Fibroblast of lung (primary cell): ENCODE measurements at regions not wholly inside any gene's neighbourhood (a gene's known extent, or its start where the extent isn't known, plus 50 kb on each side); places are given as distances from the start of the nearest gene placed in this dataset.
A peak's percentile ranks its signal among the peaks of the same experiment; 100 is the strongest.

Experiments used
- DNase-seq, 2 donors: peaks; one replicate each; pipeline versions ENCODE4 v3.0.0 to v3.0.0-alpha.2; 2010; ENCODE audit warnings: low read depth in 2 of 2
- H2AFZ ChIP-seq: 2 replicates; pipeline ENCODE4 v1.5.1; 2012; ENCODE audit warnings: low read length, control low read depth, inconsistent platforms
- H3K27ac ChIP-seq: 2 replicates; pipeline ENCODE4 v1.5.1; 2011; ENCODE audit warnings: low read length, control low read depth; ENCODE audit not compliant: insufficient read depth
- H3K27me3 ChIP-seq: 2 replicates; pipeline ENCODE4 v1.5.1; 2011; ENCODE audit warnings: mild to moderate bottlenecking, low read length; ENCODE audit not compliant: control insufficient read depth, insufficient read depth
- H3K36me3 ChIP-seq: 2 replicates; pipeline ENCODE4 v1.5.1; 2011; ENCODE audit warnings: low read length; ENCODE audit not compliant: control insufficient read depth, insufficient read depth
- H3K4me1 ChIP-seq: 2 replicates; pipeline ENCODE4 v1.5.1; 2011; ENCODE audit warnings: low read length; ENCODE audit not compliant: control insufficient read depth, insufficient read depth; ENCODE audit errors: extremely low read depth
- H3K4me2 ChIP-seq: 2 replicates; pipeline ENCODE4 v1.5.1; 2011; ENCODE audit warnings: low read length, control low read depth; ENCODE audit not compliant: insufficient read depth; ENCODE audit errors: extremely low read depth
- H3K4me3 ChIP-seq, 4 experiments: fragments of 200-600 bp in 1 of 4; sonication (generic) in 1 of 4; replicated peaks in 1 of 4; 2 replicates each; pipeline ENCODE4 v1.5.1; 2011 to 2016; ENCODE audit warnings: low read length in 4 of 4, low read depth in 3 of 4, mild to moderate bottlenecking in 3 of 4, control low read depth in 2 of 4, inconsistent platforms in 1 of 4, mixed read lengths in 1 of 4; ENCODE audit not compliant: insufficient read depth in 1 of 4; ENCODE audit errors: control extremely low read depth in 1 of 4
- H3K79me2 ChIP-seq: 2 replicates; pipeline ENCODE4 v1.5.1; 2012; ENCODE audit warnings: mild to moderate bottlenecking, low read length, inconsistent platforms; ENCODE audit not compliant: control insufficient read depth, insufficient read depth
- H3K9ac ChIP-seq: 2 replicates; pipeline ENCODE4 v1.5.1; 2011; ENCODE audit warnings: mild to moderate bottlenecking, low read length, control low read depth; ENCODE audit not compliant: insufficient read depth
- H3K9me3 ChIP-seq: 2 replicates; pipeline ENCODE4 v1.5.1; 2012; ENCODE audit warnings: low read depth, low read length; ENCODE audit not compliant: control insufficient read depth, insufficient read depth
- H4K20me1 ChIP-seq: 2 replicates; pipeline ENCODE4 v1.5.1; 2011; ENCODE audit warnings: low read length; ENCODE audit not compliant: control insufficient read depth, insufficient read depth; ENCODE audit errors: extremely low read depth
- CTCF ChIP-seq, 2 donors: IDR thresholded peaks in 1 of 2; conservative IDR thresholded peaks in 1 of 2; 1 replicate in 1 of 2; 2 replicates in 1 of 2; pipeline ENCODE4 v1.5.1; 2011 to 2012; ENCODE audit warnings: low read length in 2 of 2, control low read depth in 1 of 2, inconsistent platforms in 1 of 2, low read depth in 1 of 2, mild to moderate bottlenecking in 1 of 2
- EZH2 ChIP-seq: IDR thresholded peaks from 2 replicates; pipeline ENCODE4 v1.5.1; 2012; ENCODE audit warnings: low read length, control low read depth, mild to moderate bottlenecking; ENCODE audit errors: missing control alignments

GRCh38 chr16:64841482-64841881, 280.4 kb downstream of the CDH11 start:
- H3K27me3 ChIP-seq = no peaks in the 10 kb centered on the region
- no peaks in the 10 kb centered on the region for H4K20me1 ChIP-seq
- TF ChIP-seq EZH2 (no peak), CTCF (conservative IDR thresholded peaks at IDR 0.05 in 1 of 2, IDR thresholded peaks at IDR 0.05 in 1 of 2; ENCODE audit: low read depth in 1 of 2, low read length in 2 of 2) (no peak)
- no peak for DNase-seq
- no peak overlapping the region for H2AFZ ChIP-seq
- no peaks in the 10 kb centered on the region for H3K36me3 ChIP-seq
- no peaks in the 10 kb centered on the region for H3K79me2 ChIP-seq
- H3K9ac ChIP-seq = no peak overlapping the region
- H3K4me2 ChIP-seq = no peak overlapping the region
- no peak overlapping the region for H3K27ac ChIP-seq
- H3K4me1 ChIP-seq = no peaks in the 10 kb centered on the region
- no peaks in the 10 kb centered on the region for H3K9me3 ChIP-seq
- H3K4me3 ChIP-seq = no peak overlapping the region

DNA sequence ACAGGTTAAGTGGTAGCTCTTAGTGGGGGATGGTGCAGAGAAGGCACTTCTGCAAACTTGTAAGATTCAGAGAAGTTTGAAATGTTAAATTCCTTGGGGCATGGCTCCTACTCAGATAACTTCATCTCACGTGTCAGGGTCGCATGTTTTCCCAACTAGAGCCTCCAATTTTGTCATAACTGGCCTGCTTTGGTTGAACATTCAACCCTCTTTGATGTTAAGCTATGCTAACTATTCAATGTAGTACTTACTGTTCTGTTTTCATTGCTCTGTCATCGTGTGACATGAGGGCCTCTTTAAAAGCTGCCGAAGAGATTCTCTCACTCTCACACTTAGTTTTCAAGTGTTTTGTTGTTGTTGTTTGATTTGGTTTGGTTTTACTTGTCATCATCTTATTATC, 280.8 kb downstream of the CDH11 start:
- no peaks in the 10 kb centered on the region for H3K79me2 ChIP-seq
- H3K9me3 ChIP-seq = no peaks in the 10 kb centered on the region
- H3K27me3 ChIP-seq = no peaks in the 10 kb centered on the region
- no peaks in the 10 kb centered on the region for H4K20me1 ChIP-seq
- H3K4me3 ChIP-seq = no peak overlapping the region
- no peak for DNase-seq
- H3K4me2 ChIP-seq = no peak overlapping the region
- no peak overlapping the region for H3K9ac ChIP-seq
- H3K4me1 ChIP-seq = no peaks in the 10 kb centered on the region
- H2AFZ ChIP-seq = no peak overlapping the region
- H3K36me3 ChIP-seq = no peaks in the 10 kb centered on the region
- H3K27ac ChIP-seq = no peak overlapping the region
- TF ChIP-seq EZH2 (no peak), CTCF (conservative IDR thresholded peaks at IDR 0.05 in 1 of 2, IDR thresholded peaks at IDR 0.05 in 1 of 2; ENCODE audit: low read depth in 1 of 2, low read length in 2 of 2) (no peak)

DNA sequence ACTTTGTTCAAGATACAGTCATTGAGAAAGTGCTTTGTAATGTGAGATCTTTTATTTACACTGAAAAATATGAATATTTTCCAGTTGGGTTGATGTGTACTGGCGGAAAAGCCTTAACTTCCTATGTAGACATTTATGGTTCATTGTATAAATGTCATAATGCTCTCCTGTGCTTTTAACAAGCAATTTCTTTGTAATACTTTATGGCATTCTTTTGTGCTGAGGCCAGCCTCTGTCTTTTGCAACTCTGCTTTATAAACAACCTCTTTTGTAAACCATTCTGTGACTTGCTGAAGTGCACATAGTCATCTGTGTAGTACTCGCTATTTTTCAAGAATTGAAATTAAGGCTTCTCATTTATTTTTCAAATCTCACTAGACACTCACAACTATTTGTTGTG, 291.2 kb downstream of the CDH11 start:
- Histone ChIP-seq H4K20me1 (no peaks in the 10 kb centered on the region), H3K9ac (no peak overlapping the region), H3K27ac (no peak overlapping the region), H2AFZ (no peak overlapping the region), H3K9me3 (no peaks in the 10 kb centered on the region), H3K79me2 (no peaks in the 10 kb centered on the region), H3K36me3 (no peaks in the 10 kb centered on the region), H3K4me1 (no peaks in the 10 kb centered on the region), H3K4me3 (no peak overlapping the region), H3K4me2 (no peak overlapping the region), H3K27me3 (no peaks in the 10 kb centered on the region)
- peak; percentile 40 to 84 for DNase-seq
- TF ChIP-seq CTCF (conservative IDR thresholded peaks at IDR 0.05 in 1 of 2, IDR thresholded peaks at IDR 0.05 in 1 of 2; ENCODE audit: low read depth in 1 of 2, low read length in 2 of 2) (no peak), EZH2 (no peak)
